Inflammatory macrophage (primary cell): ENCODE measurements at regions not wholly inside any gene's neighbourhood (a gene's known extent, or its start where the extent isn't known, plus 50 kb on each side); places are given as distances from the start of the nearest gene placed in this dataset.
"Not testable (repeated sequence)": the region's sequence is repeated elsewhere in the genome, so short reads cannot be mapped to it uniquely, and the experiment has no call there.

ENCODE experiments used
- DNase-seq, 2 donors: peaks; one replicate each; pipeline ENCODE4 v3.0.0-alpha.2; 2020 to 2022

DNA sequence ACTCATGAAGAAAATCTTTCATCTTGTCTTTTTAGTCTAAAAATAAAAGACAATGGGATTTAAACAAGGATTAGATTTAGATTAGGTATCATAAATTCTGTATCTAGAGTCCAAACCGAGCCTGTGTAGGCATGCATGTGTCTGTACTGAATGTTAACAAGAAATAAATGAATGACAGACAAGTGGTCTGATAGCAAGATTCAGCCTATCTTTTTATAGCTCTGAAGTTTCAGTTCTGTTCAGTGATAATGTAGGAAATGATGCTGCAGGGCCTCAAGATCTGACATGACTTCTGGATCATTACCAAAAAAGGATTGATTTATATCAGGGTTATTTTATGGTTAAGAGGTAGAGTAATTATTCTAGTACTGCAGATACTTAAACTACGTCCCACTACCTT lies 137.0 kb upstream of the ATP5MC3 start:
- DNase-seq, result no peak

DNA sequence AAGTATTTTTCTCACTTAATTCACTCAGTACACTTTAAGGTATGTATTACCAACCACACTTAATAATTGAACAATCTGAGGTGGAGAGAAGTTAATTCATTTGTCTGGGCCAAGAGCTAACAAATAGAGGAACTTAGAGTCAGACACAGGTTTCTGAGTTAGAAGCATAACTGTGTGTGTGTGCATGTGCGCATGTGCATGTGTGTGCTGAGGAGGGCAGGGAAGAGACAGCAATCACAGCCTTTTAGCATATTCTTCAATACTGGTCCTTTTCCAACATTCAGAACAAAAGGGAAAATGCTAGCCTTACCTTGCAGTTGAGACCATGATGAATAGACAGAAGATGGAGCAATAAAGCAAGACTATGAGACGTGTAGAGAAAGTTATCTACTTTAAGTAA lies 136.2 kb upstream of the ATP5MC3 start:
- no peak for DNase-seq

DNA sequence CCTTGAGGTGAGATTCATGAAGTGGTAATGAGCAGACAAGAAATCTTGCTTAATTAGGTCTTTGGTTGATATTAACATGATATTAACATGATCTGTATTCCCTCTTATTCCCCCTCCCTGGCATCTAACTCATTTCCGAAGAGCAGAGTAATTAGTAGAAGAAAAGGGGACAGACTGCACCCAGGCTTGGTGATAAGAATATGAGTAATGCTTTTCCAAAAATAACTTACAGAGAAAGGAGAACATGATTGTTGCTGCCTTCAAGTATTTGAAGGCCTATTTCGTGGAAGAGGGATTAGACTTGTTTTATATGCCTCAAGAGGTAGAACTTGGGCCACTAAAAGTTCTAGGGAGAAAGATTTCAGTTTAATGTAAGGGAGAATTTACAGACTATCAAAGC lies 130.6 kb upstream of the ATP5MC3 start:
- no peak for DNase-seq

DNA sequence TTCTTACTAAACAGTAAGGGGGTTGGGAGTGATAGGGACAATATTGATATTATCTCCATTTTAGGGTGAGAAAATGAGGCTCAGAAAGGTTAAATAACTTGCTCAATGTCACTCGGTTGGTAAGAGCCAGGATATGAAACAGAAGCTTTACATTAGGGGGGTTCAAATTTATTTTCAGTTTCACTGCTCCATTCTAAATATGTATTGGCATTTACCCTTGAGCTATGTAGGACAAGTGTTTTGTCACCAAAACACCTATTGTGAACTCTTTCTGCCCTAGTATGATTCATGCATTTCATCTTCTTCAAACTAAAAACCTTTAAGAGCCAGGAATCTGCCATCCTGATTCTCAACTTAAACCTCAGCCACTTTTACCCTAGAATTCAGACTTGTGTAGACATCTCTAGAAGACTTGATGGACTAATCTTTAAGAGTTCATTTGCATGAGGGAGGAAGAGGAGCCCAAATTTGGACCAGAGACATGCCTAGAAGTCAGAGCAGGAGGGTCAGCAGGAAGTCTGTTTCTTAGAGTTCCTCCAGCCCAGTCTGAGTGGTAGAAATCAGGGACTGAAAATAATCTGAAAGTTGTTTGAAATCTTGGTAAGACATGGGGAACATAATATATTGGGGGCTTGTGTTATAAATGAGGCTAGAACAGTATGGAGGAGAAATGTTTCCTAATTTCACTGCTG lies 129.4 kb upstream of the ATP5MC3 start:
- no peak for DNase-seq

DNA sequence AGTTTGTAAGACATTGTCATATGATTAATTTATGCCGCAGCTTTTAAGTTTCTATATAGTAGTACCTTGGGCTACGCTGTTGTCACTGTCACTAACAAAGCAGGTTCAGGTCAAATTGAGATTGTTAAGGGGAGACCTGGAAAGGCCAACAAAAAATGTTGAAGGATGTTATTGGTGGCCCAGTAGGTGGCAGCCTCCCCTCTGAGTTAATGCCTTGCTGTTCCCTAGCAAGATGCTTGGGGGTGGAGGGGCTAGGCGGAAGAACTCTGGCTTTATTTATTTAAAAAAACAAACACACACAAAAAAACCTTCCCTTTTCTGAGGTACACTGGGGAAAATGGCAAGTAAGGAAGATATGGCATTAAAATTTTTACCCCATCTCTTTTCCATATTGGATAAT lies 128.3 kb upstream of the ATP5MC3 start:
- peak in 1 of 2 donors; percentile 6 for DNase-seq

DNA sequence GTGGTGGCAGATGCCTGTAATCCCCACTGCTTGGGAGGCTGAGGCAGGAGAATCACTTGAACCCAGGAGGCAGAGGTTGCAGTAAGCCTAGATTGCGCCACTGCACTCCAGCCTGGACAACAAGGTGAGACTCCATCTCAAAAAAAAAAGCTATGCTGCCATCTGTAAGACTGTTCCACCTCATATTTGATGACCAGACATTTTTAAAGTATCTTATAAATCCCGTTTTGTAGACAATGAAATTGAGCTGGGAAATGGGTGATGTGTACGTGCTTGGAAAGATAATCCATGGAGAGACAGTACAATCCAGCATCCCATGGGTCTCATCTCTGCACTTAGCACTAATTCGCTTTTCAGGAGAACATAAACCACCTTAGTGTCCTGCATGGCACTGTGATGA lies 126.5 kb upstream of the ATP5MC3 start:
- no peak for DNase-seq

DNA sequence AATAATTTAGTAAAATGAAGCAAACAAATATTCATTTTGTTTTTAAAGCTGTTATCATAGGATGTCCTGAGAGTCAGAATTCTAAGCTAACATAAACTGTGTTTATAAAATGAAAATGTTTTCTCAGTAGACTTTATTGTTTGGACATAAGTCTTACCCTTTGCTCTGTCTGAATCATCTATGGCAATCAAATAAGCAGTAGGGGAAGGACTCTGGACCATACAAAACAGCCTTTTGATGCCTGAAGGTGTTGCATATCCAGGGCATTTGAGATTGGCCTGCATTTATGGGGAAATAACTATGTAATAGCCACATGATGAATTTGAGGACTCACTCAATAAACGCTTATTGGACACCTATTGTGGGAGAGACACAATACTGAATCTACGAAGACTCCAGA lies 123.0 kb upstream of the ATP5MC3 start:
- DNase-seq, result no peak

DNA sequence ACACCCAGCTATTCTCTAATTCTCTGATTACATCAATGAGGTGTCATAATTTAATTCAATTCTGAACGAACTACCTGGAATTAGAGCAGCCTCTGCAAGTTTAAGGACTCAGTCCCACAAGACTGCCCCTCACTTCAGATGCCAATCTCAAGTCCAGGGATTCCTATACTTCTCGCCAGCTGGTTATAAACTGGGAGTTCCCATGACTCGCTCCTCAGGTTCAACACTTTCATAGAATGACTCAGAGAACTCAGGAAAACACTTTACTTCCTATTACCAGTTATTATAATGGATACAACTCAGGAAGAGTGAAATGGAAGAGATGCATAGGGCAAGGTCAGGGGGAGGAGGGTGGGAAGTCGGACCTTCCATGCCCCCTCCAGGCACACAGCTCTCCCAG lies 112.3 kb upstream of the ATP5MC3 start:
- no peak for DNase-seq

DNA sequence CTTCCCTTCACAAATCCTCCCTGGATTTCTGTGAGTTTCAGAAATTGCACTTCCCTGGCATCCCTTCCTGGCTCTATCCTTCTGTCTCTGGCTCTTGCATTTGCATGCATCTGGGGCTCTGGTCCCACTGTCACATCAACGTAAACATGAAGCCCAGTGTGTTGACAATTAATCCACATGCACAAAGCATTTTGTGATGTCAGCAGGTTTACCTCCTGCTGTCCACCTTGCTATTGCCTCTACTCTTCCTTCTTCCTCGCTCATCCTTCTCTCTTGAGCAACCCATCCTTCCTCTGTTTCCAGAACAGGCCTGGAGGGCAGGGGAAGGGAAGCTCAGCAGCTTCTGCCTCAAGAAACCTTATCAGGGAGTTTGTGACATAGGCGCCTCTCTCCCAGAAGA lies 111.7 kb upstream of the ATP5MC3 start:
- no peak for DNase-seq

DNA sequence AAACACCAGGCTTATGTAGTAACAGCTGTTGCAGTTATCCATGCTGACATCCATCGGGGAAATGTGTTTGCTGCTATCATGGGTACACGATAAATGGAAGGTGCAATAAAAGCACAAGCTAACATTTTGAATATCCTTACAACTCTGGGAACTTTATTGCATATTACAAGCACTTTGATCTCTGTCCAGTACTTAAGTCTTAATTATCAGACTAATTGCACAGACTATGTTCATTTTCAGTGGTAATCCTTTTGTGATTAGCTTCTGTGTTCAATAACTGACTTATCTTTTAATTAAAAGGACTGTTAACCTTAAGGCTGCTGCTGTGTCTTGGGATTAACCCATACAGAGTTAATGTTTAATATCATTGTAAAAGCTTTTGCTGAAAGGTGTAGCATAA lies 101.4 kb upstream of the ATP5MC3 start:
- no peak for DNase-seq

DNA sequence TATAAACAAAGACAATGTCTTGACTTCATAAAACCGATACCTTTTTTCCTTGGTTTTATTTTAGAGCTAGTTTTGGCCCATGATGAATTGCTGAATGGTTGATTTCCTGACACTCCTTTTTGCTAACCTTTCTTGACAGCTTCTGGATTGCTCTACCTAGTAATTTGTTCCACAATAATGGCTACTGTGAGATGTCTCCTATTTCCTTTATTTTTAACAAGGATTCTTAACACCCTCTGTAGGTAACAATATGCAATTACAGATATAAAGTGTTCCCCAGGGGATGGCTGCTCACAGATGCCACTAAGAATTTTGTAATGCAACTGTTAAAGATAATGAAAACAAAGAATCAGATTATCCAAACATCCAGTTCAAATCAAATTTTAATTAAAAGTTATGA lies 100.8 kb upstream of the ATP5MC3 start:
- peak; percentile 5 to 31 for DNase-seq

DNA sequence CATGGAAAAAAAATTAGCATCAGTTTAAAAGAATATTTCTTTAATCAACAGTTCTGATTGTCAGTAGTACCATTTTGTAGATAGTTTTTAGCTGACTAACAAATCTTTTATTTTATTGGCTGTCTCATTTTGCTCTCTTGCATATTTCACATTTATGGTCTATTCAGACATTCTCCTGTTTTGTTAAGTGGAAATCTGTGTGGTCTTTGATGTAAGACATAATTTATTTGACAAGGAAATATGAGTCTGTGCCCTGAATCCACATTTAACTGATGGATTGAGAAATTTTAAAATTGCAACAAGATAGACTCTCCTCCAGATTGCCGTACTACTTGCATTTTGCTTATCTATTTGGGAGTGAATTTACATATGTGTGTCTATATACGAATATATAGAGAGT lies 96.3 kb upstream of the ATP5MC3 start:
- DNase-seq, result no peak

DNA sequence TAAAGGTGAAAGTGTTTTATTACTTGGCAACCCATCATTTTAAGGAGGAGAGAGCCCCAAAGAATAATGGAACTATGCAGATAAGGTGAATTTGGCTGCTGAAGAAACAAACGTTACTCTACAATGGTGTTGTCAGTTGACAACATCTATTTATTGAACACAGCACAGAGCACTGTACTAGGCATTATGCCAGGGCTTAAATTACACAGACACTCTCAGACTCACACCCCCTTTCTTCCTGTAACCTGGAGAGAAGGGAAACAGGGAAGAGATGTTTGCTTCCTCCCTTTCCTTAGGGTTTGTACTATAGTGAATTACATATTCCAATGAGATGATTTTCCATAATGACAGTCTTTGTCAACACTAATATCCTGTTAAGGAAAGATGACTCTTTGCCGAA lies 94.0 kb upstream of the ATP5MC3 start:
- no peak for DNase-seq

DNA sequence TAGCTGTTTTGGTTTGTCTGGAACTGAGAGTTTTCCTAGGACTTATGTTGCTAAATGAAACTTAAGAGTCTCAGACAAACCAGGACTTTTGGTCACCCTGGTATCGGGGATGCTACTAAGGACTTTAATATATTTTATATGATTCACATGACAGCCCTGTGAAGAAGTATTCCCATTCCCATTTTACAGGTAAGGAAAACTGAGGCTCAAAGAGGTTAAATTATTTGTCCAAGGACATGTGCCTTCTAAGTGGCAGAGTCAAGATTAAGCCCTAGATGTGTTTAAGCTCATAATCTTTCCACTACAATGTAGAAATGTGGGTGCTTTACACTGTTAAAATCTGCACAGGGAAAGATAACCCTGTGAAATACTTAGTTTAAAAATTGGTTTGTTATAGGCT lies 77.7 kb upstream of the ATP5MC3 start:
- DNase-seq, result no peak

DNA sequence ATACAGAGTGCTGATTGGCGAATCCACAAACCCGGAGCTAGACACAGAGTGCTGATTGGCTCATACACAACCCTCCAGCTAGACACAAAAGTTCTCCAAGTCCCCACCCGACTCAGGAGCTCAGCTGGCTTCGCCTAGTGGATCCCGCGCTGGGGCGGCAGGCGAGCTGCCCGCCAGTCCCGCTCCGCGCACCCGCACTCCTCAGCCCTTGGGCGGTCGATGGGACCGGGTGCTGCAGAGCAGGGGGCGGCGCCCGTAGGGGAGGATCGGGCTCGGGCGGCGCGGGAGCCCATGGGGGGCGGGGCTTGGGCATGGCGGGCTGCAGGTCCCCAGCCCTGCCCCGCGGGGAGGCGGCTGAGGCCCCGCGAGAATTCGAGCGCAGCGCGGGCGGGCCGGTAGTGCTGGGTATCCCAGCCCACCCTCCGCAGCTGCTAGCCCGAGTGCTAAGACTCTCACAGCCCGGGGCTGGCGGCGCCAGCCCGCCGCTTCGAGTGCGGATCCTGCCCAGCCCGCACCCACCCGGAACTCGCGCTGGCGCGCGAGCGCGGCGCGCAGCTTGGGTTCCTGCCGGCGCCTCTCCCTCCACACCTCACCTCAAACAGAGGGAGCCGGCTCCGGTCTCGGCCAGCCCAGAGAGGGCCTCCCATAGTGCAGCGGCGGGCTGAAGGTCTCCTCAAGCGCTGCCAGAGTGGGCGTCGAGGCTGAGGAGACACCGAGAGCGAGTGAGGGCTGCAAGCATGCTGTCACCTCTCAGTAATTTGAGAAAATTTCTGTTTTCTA lies 75.5 kb upstream of the ATP5MC3 start:
- no peak for DNase-seq

DNA sequence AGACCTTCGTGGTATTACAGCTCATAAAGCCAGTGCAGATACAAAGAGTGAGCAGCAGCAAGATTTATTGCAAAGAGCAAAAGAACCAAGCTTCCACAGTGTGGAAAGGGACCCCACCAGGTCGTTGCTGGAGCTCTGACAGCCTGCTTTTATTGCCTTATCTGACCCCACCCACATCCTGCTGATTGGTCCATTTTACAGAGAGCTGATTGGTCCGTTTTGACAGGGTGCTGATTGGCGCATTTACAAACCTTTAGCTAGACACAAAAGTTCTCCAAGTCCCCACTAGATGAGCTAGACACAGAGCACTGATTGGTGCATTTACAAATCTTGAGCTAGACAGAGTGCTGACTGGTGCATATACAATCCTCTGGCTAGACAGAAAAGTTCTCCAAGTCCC lies 74.9 kb upstream of the ATP5MC3 start:
- not testable (repeated sequence) for DNase-seq

DNA sequence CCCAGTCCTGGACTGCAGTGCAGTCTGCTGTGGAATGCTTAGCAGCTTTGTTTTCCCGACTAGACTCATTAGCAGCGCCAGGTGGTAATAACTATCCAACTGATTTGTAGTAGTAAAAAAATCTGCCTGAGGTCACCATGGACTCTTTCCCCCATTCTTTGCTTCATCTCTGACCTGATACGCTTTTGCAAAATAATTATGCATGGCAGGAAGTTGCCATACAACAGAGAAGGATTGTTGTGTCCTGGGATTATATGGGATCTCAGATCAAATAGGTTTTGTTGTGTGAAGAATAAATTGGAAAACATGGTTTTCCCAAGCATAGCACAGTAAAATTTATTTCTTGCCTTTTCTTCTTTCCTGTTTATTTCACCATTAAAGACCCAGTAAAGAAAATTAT lies 72.4 kb upstream of the ATP5MC3 start:
- DNase-seq, result no peak

DNA sequence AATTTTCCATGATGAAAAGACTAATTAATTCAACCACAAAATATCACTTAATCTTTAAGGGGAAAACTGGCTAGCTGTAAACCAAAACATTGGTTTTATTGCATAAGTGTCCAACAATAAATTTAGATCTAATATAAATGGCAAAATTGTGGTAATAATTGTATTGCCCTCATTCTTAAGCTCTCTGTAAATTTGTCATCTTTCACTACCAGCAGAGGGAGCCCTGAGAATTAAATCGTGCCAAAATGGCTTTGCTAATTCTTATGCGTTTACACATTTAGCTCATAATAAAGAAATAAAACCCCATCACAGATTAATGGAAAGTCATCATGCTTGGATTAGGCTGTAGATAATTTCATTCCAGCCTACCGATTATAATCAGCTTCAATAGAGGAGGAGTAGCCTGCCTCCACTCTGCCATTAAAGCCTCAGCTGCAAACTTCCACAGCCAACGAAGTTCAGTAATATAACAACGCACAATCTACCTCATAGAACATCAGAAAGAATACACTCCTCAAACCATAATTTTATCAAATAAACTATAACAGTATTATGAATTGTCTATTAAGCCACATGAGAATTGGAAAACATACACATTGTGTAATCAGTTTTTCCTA lies 70.0 kb upstream of the ATP5MC3 start:
- DNase-seq, result peak; percentile 28 to 41

DNA sequence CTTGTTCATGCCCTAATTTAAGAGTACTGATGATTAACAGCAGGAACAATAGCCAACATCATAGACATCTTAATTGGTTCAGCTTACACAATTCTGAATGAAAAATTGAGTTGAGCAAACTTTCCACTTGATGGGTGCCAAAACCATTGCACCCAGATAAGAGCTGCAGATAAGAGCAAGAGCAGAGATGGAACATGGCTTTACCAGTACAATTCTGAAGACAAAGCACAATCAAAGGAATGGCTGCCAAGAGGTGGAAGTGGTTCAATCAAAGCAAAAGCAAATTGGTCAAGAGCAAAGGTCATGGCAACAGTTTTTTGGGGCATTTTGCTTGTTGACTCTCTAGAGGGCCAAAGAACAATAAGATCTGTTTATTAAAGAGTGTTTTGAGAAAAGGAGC lies 65.6 kb upstream of the ATP5MC3 start:
- DNase-seq, result no peak

DNA sequence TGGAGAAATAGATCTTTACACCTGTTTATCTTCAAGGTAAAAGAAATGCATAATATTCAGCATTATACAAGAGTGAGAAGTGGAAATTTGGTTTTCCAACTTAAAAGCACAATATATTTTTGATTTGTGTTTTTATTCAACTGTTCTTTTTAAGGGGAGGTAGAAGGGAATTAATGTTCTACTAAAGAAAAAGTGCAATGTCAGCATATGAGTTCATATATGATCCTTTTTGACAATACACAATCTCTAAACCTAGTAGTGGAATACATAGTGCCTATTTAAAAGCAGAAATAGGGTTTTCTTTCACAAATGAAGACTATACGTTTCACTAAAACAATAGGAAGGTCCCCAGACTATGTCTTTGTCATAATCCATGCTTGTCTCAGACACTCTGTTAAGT lies 63.2 kb upstream of the ATP5MC3 start:
- DNase-seq, result no peak

DNA sequence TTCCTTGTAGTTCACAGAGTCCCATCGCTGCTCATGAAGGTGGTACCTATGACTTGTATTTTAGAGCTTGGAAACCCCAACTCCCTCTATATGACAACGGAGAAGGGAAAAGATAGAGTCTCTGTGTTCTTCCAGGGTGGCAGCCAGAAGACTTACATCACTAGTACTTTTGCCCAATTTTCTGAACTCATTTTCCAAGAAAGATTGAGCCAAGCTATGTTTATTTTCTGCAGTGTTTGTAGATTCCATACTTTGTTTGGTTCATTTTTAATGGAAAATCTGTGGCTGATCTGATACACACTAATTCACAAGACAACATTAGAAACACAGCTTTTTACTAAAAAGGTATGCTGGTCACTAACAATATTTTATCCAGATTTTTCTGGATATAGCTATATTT lies 60.2 kb upstream of the ATP5MC3 start:
- no peak for DNase-seq

DNA sequence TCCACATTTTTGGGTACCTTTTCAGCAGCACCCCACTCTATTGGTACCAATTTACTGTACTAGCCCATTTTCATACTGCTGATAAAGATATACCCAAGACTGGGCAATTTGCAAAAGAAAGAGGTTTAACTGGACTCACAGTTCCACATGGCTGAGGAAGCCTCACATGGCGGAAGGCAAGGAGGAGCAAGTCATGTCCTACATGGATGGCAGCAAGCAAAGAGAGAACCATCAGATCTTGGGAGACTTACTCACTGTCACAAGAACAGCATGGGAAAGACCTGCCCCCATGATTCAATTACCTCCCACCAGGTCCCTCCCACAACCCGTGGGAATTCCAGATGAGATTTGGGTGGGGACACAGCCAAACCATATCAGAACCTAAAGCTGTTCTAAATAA lies 58.5 kb upstream of the ATP5MC3 start:
- not testable (repeated sequence) for DNase-seq

DNA sequence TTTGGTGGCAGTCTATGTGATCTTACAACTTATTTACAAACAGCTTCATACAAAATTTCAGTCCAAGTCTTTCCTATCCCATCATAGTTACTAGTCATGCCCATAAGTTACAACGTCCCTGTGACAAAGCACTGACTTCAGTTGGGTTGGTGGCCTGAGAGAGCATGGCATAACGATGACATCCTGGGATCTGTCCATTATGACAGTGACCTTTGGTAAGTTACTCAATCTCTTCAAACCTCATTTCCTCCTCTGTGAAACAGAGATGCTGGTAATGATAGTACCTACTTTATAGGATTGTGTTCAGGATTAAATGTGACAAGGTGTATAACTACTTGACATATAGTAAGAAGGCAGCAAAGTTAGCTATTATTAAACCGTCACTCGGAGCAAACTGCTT lies 55.4 kb upstream of the ATP5MC3 start:
- no peak for DNase-seq

DNA sequence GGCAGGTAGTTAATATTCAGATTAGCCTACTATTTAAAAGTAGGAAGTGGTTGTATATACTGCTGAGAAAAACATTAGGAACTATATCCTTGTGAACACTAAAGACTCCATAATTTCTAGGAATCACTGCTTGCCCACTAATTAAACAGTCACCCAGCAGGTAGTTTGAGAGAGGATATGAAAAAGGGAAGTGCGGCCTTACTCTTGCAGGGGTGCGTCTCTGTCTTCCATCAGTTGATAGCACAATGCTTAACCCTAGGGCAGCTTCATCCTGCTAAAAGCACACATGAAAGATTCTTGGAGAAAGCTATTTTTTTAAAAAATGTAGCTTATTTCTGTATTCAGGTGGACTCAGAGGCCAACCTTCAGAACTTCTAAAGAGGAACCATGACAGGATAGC lies 53.1 kb upstream of the ATP5MC3 start:
- no peak for DNase-seq
